ENCODE measurements at regions not wholly inside any gene's neighbourhood (a gene's known extent, or its start where the extent isn't known, plus 50 kb on each side); places are given as distances from the start of the nearest gene placed in this dataset.

GRCh38 chr2:126302043-126302442 is 353.9 kb upstream of the GYPC start:
- BruUV-seq (replicated peaks): no TSS peak
- Histone ChIP-seq H3K36me3 (ENCODE audit: insufficient read depth, low read length, poor library complexity, severe bottlenecking) (no peaks in the 10 kb centered on the region), H3K9me3 (ENCODE audit: low read depth, low read length, poor library complexity, severe bottlenecking) (no peaks in the 10 kb centered on the region), H3K4me1 (ENCODE audit: insufficient read depth, low read length, poor library complexity, severe bottlenecking) (no peaks in the 10 kb centered on the region), H3K27me3 (replicated peaks; ENCODE audit: insufficient read depth, low read depth, low read length, poor library complexity) (peaks cover 4% of the 10 kb centered on the region), H3K4me3 (ENCODE audit: low read depth, low read length, poor library complexity, severe bottlenecking) (no peak overlapping the region), H3K27ac (ENCODE audit: low read depth, low read length, poor library complexity, severe bottlenecking) (no peak overlapping the region)
- intact Hi-C loops (cut with micrococcal nuclease; ENCODE audit: unreplicated experiment): no loop called here
- POLR2A ChIA-PET (ENCODE audit: low non-redundant PET): no interaction called here
- DNase-seq (ENCODE audit: low spot score): no peak
- CTCF ChIA-PET: no interaction called here
- TF ChIP-seq CTCF (conservative IDR thresholded peaks at IDR 0.05; ENCODE audit: low read depth, low read length) (no peak), EZH2 (IDR thresholded peaks at IDR 0.05; ENCODE audit: borderline replicate concordance, low read depth, low read length, poor library complexity, severe bottlenecking) (no peak)

GRCh38 chr2:126303113-126303512 is 352.8 kb upstream of the GYPC start:
- CTCF ChIA-PET: no interaction called here
- H3K4me1 ChIP-seq (ENCODE audit: insufficient read depth, low read length, poor library complexity, severe bottlenecking): no peaks in the 10 kb centered on the region
- H3K36me3 ChIP-seq (ENCODE audit: insufficient read depth, low read length, poor library complexity, severe bottlenecking): no peaks in the 10 kb centered on the region
- H3K27ac ChIP-seq (ENCODE audit: low read depth, low read length, poor library complexity, severe bottlenecking): no peak overlapping the region
- peaks cover 4% of the 10 kb centered on the region for H3K27me3 ChIP-seq (replicated peaks; ENCODE audit: insufficient read depth, low read depth, low read length, poor library complexity)
- BruUV-seq (replicated peaks): no TSS peak
- no peak for DNase-seq (ENCODE audit: low spot score)
- no peak for TF ChIP-seq EZH2 (IDR thresholded peaks at IDR 0.05; ENCODE audit: borderline replicate concordance, low read depth, low read length, poor library complexity, severe bottlenecking)
- TF ChIP-seq CTCF (conservative IDR thresholded peaks at IDR 0.05; ENCODE audit: low read depth, low read length): no peak
- no peak overlapping the region for H3K4me3 ChIP-seq (ENCODE audit: low read depth, low read length, poor library complexity, severe bottlenecking)
- intact Hi-C loops (cut with micrococcal nuclease; ENCODE audit: unreplicated experiment): no loop called here
- H3K9me3 ChIP-seq (ENCODE audit: low read depth, low read length, poor library complexity, severe bottlenecking): no peaks in the 10 kb centered on the region
- POLR2A ChIA-PET (ENCODE audit: low non-redundant PET): no interaction called here

GRCh38 chr2:126304154-126304553 is 351.8 kb upstream of the GYPC start:
- BruUV-seq (replicated peaks): no TSS peak
- H3K27ac ChIP-seq (ENCODE audit: low read depth, low read length, poor library complexity, severe bottlenecking): no peak overlapping the region
- no peak for DNase-seq (ENCODE audit: low spot score)
- intact Hi-C loops (cut with micrococcal nuclease; ENCODE audit: unreplicated experiment): no loop called here
- peaks cover 4% of the 10 kb centered on the region for H3K27me3 ChIP-seq (replicated peaks; ENCODE audit: insufficient read depth, low read depth, low read length, poor library complexity)
- POLR2A ChIA-PET (ENCODE audit: low non-redundant PET): no interaction called here
- no peak for TF ChIP-seq CTCF (conservative IDR thresholded peaks at IDR 0.05; ENCODE audit: low read depth, low read length)
- TF ChIP-seq EZH2 (IDR thresholded peaks at IDR 0.05; ENCODE audit: borderline replicate concordance, low read depth, low read length, poor library complexity, severe bottlenecking): no peak
- H3K4me3 ChIP-seq (ENCODE audit: low read depth, low read length, poor library complexity, severe bottlenecking): no peak overlapping the region
- no peaks in the 10 kb centered on the region for H3K36me3 ChIP-seq (ENCODE audit: insufficient read depth, low read length, poor library complexity, severe bottlenecking)
- CTCF ChIA-PET: no interaction called here
- no peaks in the 10 kb centered on the region for H3K9me3 ChIP-seq (ENCODE audit: low read depth, low read length, poor library complexity, severe bottlenecking)
- H3K4me1 ChIP-seq (ENCODE audit: insufficient read depth, low read length, poor library complexity, severe bottlenecking): no peaks in the 10 kb centered on the region
